Medulla oblongata (tissue), 1 donor: ENCODE measurements at regions not wholly inside any gene's neighbourhood (a gene's known extent, or its start where the extent isn't known, plus 50 kb on each side); places are given as distances from the start of the nearest gene placed in this dataset.
"Not testable (repeated sequence)": the region's sequence is repeated elsewhere in the genome, so short reads cannot be mapped to it uniquely, and the experiment has no call there.

Experiments used
- DNase-seq: peaks from one replicate; pipeline ENCODE4 v3.0.0-alpha.2; 2015; ENCODE audit errors: extremely low spot score

DNA sequence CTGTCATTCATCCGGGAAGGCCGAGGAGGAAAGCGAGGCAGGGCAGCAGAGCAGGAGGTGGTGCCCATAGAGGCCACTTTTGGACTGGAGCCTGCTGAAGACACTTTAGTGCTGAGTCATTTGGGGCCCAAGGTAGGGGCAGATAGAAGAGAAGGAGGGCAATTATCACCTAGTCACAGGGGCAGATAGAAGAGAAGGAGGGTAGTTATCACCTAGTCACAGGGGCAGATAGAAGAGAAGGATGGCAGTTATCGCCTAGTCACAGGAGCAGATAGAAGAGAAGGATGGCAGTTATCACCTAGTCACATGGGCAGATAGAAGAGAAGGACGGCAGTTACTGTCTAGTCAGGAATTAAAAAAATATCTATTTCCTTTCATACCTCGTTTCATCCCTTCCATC, 1372.6 kb downstream of the FOXD4L5 start:
- DNase-seq: not testable (repeated sequence)

DNA sequence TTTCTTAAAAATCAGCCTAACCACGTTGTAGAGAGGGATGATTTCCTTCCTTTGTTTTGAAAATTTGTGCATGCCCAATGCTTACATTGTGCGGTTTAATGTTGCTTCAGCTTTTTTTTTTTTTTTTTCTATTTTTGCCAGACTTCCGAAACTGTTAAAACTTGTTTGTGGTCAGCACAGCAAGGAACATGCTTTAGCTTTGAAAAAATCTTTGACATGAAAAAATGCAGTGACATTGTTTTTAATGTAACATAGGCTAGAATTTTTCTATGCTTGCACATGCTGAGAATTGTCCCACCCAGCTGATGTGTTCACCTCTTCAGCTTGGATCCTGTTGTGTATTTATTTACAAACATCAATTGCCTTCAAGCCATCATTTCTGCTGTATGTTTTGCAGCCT, 1375.9 kb downstream of the FOXD4L5 start:
- DNase-seq: not testable (repeated sequence)

DNA sequence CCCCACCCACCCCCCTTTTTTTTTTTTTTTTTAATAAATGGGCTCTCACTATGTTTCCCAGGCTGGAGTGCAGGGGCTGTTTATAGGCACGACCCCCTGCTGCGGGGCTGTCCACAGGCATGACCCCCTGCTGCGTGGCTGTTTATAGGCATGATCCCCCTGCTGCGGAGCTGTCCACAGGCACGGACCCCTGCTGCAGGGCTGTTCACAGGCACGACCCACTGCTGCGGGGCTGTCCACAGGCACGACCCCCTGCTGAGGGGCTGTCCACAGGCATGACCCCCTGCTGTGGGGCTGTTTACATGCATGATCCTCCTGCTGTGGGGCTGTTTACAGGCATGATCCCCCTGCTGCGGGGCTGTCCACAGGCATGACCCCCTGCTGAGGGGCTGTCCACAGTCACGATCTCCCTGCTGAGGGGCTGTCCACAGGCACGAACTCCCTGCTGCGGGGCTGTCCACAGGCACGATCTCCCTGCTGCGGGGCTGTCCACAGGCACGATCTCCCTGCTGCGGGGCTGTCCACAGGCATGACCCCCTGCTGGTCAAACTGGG, 1385.3 kb downstream of the FOXD4L5 start:
- DNase-seq: not testable (repeated sequence)

- DNase-seq: not testable (repeated sequence)
Measured at GRCh38 chr9:63881386-63881785, 1403.6 kb downstream of the FOXD4L5 start.

- DNase-seq: not testable (repeated sequence)
Measured at GRCh38 chr9:63876380-63876779, 1408.6 kb downstream of the FOXD4L5 start.

GRCh38 chr9:63859475-63860215, 1425.4 kb downstream of the FOXD4L5 start:
- no peak for DNase-seq

- DNase-seq: not testable (repeated sequence)
Measured at GRCh38 chr9:63859090-63859474, 1425.9 kb downstream of the FOXD4L5 start.

GRCh38 chr9:63853140-63853751, 1431.8 kb downstream of the FOXD4L5 start:
- DNase-seq: not testable (repeated sequence)

GRCh38 chr9:63824804-63825203, 1460.2 kb downstream of the FOXD4L5 start:
- DNase-seq: not testable (repeated sequence)

DNA sequence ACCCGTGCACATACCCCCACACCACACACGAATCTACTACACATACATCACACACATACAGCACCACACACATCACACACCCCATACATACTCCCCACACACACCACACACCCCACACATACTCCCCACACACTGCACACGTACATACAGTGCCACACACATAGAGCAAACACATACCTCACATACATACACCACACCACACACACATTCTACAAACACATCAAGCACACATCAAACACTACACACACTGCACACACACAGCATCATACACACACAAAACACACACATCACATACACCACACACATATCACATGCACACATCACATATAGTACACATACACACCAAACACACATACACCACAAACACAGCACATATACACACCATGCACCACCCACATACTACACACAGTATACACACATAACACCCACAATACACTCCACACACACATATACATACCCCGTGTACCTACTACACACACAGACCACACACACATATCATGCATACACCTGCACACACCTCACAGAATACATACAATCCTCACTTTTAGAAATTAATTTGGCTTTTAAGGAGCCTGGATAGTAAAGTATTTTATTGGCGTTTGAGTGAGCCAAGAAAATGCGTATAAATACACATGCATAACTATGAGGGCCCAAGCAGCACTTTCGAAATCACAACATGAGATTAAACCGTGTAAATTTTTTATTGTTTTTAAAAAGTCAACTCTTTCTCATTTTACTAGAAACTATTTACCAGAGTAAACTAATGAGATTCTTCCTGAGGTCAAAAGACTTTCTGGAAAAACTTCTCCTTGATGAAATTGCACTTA, 1461.4 kb downstream of the FOXD4L5 start:
- DNase-seq: not testable (repeated sequence)

GRCh38 chr9:63822615-63823374, 1462.2 kb downstream of the FOXD4L5 start:
- DNase-seq: not testable (repeated sequence)

GRCh38 chr9:63821293-63821692, 1463.7 kb downstream of the FOXD4L5 start:
- DNase-seq: peak; percentile 57

DNA sequence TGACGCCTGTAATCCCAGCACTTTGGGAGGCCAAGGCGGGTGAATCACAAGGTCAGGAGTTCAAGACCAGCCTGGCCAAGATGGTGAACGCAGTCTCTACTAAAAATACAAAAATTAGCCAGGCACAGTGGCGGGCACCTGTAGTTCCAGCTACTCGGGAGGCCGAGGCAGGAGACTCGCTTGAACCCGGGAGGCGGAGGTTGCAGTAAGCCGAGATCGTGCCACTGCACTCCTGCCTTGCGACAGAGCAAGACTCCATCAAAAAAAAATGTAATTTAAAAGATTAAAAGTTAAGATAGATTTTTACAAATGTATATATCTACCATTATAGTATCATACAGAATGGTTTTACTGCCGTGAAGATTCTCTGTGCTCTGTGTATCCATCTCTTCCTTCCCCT, 1464.1 kb downstream of the FOXD4L5 start:
- not testable (repeated sequence) for DNase-seq

DNA sequence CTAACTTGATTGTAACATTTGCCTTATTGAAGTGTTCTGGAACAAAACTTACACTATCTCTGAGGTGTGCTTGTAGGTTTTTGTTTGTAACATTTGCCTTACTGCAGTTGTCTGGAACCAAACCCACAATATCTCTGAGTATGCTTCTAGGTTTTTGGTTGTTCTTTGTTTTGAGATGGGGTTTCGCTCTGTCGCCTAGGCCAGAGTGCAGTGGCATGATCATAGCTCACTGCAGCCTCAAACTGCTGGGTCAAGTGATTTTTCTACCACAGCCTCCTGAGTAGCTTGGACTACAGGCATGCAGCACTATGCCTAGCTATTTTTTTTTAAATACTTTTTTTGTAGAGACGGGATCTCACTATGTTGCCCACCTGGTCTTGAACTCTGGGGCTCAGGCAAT, 1464.6 kb downstream of the FOXD4L5 start:
- DNase-seq: not testable (repeated sequence)

- peak; percentile 66 for DNase-seq
Measured at GRCh38 chr9:63817622-63818518, 1467.1 kb downstream of the FOXD4L5 start.

DNA sequence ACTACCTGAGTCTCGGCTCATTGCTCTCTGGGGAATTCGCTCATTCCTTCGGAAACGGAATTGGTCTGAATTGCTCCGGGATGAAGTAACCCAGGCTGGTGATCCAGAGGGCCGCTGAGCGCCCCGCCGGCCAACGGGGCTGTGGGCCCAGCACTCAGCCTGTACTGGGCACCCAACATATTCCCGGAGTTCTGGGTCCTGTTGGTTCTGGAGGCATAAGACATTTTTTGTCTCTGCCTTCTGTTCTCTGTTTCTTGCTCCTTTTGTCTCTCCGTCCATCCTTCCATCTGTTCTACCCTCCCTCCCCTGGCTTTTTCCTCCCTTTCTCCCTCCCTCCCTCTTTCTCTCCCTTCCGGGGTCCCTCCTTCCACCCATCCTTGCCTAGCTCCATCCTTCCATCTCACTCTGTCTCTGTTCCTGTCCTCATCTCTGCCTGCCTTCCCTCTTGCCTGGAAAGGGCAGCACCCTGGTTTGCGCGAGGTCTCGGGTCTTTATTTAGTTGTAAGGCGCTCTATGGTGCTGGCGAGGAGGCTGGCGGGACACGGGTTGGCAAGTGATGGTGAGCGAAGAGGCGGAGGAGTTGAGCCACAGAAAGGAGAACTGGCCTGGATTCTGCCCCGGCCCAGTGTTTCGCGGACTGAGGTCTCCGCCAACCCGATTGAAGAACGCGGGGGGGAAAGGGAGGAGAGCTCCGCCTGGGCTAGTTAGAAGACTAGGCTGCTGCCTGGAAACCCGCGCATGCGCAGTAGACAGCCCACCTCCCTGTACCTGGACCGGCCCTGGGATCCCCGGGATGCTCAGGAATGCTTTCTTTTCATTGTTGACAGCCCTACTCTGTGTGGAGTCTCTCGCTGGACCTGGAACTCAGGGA, 1468.0 kb downstream of the FOXD4L5 start:
- peak; percentile 96 for DNase-seq

- DNase-seq: not testable (repeated sequence)
Measured at GRCh38 chr9:63814970-63815669, 1469.9 kb downstream of the FOXD4L5 start.

GRCh38 chr9:63813391-63814021, 1471.5 kb downstream of the FOXD4L5 start:
- DNase-seq: not testable (repeated sequence)
